HUES64 (cell line): ENCODE measurements at regions not wholly inside any gene's neighbourhood (a gene's known extent, or its start where the extent isn't known, plus 50 kb on each side); places are given as distances from the start of the nearest gene placed in this dataset.
"Not testable (repeated sequence)": the region's sequence is repeated elsewhere in the genome, so short reads cannot be mapped to it uniquely, and the experiment has no call there.

ENCODE experiments used
- H3K27ac ChIP-seq: 2 replicates; pipeline ENCODE4 v1.7.0; 2013; ENCODE audit warnings: low read depth, low read length, inconsistent platforms
- H3K27me3 ChIP-seq: 2 replicates; pipeline ENCODE4 v1.6.1; 2013; ENCODE audit warnings: mild to moderate bottlenecking, low read length; ENCODE audit not compliant: insufficient read depth
- H3K36me3 ChIP-seq: 2 replicates; pipeline ENCODE4 v1.6.1; 2013; ENCODE audit warnings: mild to moderate bottlenecking, low read length; ENCODE audit not compliant: insufficient read depth
- H3K4me1 ChIP-seq: 2 replicates; pipeline ENCODE4 v1.6.1; 2013; ENCODE audit warnings: mild to moderate bottlenecking, low read length, moderate library complexity; ENCODE audit not compliant: insufficient read depth
- H3K4me3 ChIP-seq: 2 replicates; pipeline ENCODE4 v1.5.1; 2013; ENCODE audit warnings: mild to moderate bottlenecking, low read length, moderate library complexity
- H3K9ac ChIP-seq: 2 replicates; pipeline ENCODE4 v1.6.1; 2013; ENCODE audit warnings: mild to moderate bottlenecking, low read depth, low read length
- H3K9me3 ChIP-seq: 2 replicates; pipeline ENCODE4 v1.6.1; 2013; ENCODE audit warnings: low read depth, low read length; ENCODE audit not compliant: insufficient read depth
- WGBS: fragments of 150-250, 120-280 bp; methylation state at CpG from one replicate; pipeline ENCODE4 v1.1.7; 2013; ENCODE audit warnings: missing lambda C conversion rate; 5-methylcytosine and 5-hydroxymethylcytosine counted together

GRCh38 chr2:107712857-107713256, 113.8 kb upstream of the RGPD4 start:
- H3K9ac ChIP-seq, result no peak overlapping the region
- H3K27me3 ChIP-seq, result no peaks in the 10 kb centered on the region
- H3K4me1 ChIP-seq, result peaks cover 8% of the 10 kb centered on the region
- 97% methylated on average over 5 of the region's 6 CpGs for WGBS
- no peaks in the 10 kb centered on the region for H3K36me3 ChIP-seq
- no peak overlapping the region for H3K4me3 ChIP-seq
- H3K9me3 ChIP-seq, result no peaks in the 10 kb centered on the region
- H3K27ac ChIP-seq, result no peak overlapping the region

- peaks cover 10% of the 10 kb centered on the region for H3K4me1 ChIP-seq
- WGBS, result 45% methylated on average over 5 of the region's 5 CpGs
- H3K27ac ChIP-seq, result no peak overlapping the region
- no peak overlapping the region for H3K9ac ChIP-seq
- H3K36me3 ChIP-seq, result no peaks in the 10 kb centered on the region
- no peaks in the 10 kb centered on the region for H3K9me3 ChIP-seq
- no peak overlapping the region for H3K4me3 ChIP-seq
- no peaks in the 10 kb centered on the region for H3K27me3 ChIP-seq
These were observed 109.0 kb upstream of the RGPD4 start for GRCh38 chr2:107717661-107718060.

- Histone ChIP-seq H3K9me3 (no peaks in the 10 kb centered on the region), H3K4me1 (peaks cover 10% of the 10 kb centered on the region), H3K9ac (no peak overlapping the region), H3K27ac (no peak overlapping the region), H3K36me3 (no peaks in the 10 kb centered on the region), H3K27me3 (no peaks in the 10 kb centered on the region), H3K4me3 (no peak overlapping the region)
- WGBS, result 89% methylated on average over 3 of the region's 3 CpGs
These were observed 107.6 kb upstream of the RGPD4 start for GRCh38 chr2:107719141-107719540.

- Histone ChIP-seq H3K36me3 (no peaks in the 10 kb centered on the region), H3K4me3 (no peak overlapping the region), H3K9ac (no peak overlapping the region), H3K27me3 (no peaks in the 10 kb centered on the region), H3K4me1 (peaks cover 10% of the 10 kb centered on the region), H3K27ac (no peak overlapping the region), H3K9me3 (no peaks in the 10 kb centered on the region)
- 91% methylated on average over 7 of the region's 7 CpGs for WGBS
These were observed 106.9 kb upstream of the RGPD4 start for GRCh38 chr2:107719836-107720235.

- Histone ChIP-seq H3K9me3 (no peaks in the 10 kb centered on the region), H3K27ac (no peak overlapping the region)
- 100% methylated on average over 1 of the region's 3 CpGs for WGBS
These were observed 105.5 kb upstream of the RGPD4 start for GRCh38 chr2:107721178-107721577.

GRCh38 chr2:107721586-107721985, 105.1 kb upstream of the RGPD4 start:
- Histone ChIP-seq H3K9me3 (no peaks in the 10 kb centered on the region), H3K36me3 (no peaks in the 10 kb centered on the region), H3K4me1 (peaks cover 10% of the 10 kb centered on the region), H3K9ac (no peak overlapping the region), H3K4me3 (no peak overlapping the region), H3K27me3 (no peaks in the 10 kb centered on the region), H3K27ac (no peak overlapping the region)
- 100% methylated on average over 1 of the region's 2 CpGs for WGBS

More at GRCh38 chr2:107721178-107721577, 105.5 kb upstream of the RGPD4 start:
- H3K36me3 ChIP-seq, result no peaks in the 10 kb centered on the region
- no peaks in the 10 kb centered on the region for H3K27me3 ChIP-seq
- H3K9ac ChIP-seq, result no peak overlapping the region
- H3K4me1 ChIP-seq, result peaks cover 10% of the 10 kb centered on the region
- no peak overlapping the region for H3K4me3 ChIP-seq

- no CpG with 5 or more reads among the region's 1 CpG for WGBS
- H3K4me1 ChIP-seq, H3K27ac ChIP-seq, H3K36me3 ChIP-seq, H3K27me3 ChIP-seq, H3K9me3 ChIP-seq, H3K9ac ChIP-seq, H3K4me3 ChIP-seq: not testable (repeated sequence)
These were observed 100.9 kb upstream of the RGPD4 start for GRCh38 chr2:107725824-107726223.

GRCh38 chr2:107727318-107727717, 99.4 kb upstream of the RGPD4 start:
- H3K9ac ChIP-seq, result no peak overlapping the region
- H3K9me3 ChIP-seq, result no peaks in the 10 kb centered on the region
- H3K27me3 ChIP-seq, result no peaks in the 10 kb centered on the region
- H3K4me3 ChIP-seq, result no peak overlapping the region
- H3K4me1 ChIP-seq, result no peaks in the 10 kb centered on the region
- no peaks in the 10 kb centered on the region for H3K36me3 ChIP-seq
- H3K27ac ChIP-seq, result no peak overlapping the region

GRCh38 chr2:107728586-107728985, 98.1 kb upstream of the RGPD4 start:
- Histone ChIP-seq H3K36me3 (no peaks in the 10 kb centered on the region), H3K9ac (no peak overlapping the region), H3K9me3 (no peaks in the 10 kb centered on the region), H3K4me1 (no peaks in the 10 kb centered on the region), H3K27me3 (no peaks in the 10 kb centered on the region), H3K4me3 (no peak overlapping the region), H3K27ac (no peak overlapping the region)
- WGBS, result 95% methylated on average over 5 of the region's 5 CpGs

- H3K9ac ChIP-seq, result no peak overlapping the region
- H3K27me3 ChIP-seq, result no peaks in the 10 kb centered on the region
- H3K4me1 ChIP-seq, result no peaks in the 10 kb centered on the region
- H3K36me3 ChIP-seq, result no peaks in the 10 kb centered on the region
- H3K9me3 ChIP-seq, result no peaks in the 10 kb centered on the region
- H3K4me3 ChIP-seq, result no peak overlapping the region
- WGBS, result 100% methylated on average over 1 of the region's 3 CpGs
- no peak overlapping the region for H3K27ac ChIP-seq
These were observed 97.3 kb upstream of the RGPD4 start for GRCh38 chr2:107729440-107729839.

- WGBS, result 82% methylated on average over 2 of the region's 2 CpGs
- H3K9me3 ChIP-seq, result no peaks in the 10 kb centered on the region
- no peak overlapping the region for H3K27ac ChIP-seq
These were observed 95.8 kb upstream of the RGPD4 start for GRCh38 chr2:107730898-107731297.

GRCh38 chr2:107731435-107731834, 95.3 kb upstream of the RGPD4 start:
- no peaks in the 10 kb centered on the region for H3K9me3 ChIP-seq
- H3K27ac ChIP-seq, result no peak overlapping the region
- H3K27me3 ChIP-seq, result no peaks in the 10 kb centered on the region
- H3K4me3 ChIP-seq, result no peak overlapping the region
- H3K4me1 ChIP-seq, result no peaks in the 10 kb centered on the region
- no peak overlapping the region for H3K9ac ChIP-seq
- H3K36me3 ChIP-seq, result no peaks in the 10 kb centered on the region

More at GRCh38 chr2:107730898-107731297, 95.8 kb upstream of the RGPD4 start:
- no peaks in the 10 kb centered on the region for H3K27me3 ChIP-seq
- H3K9ac ChIP-seq, result no peak overlapping the region
- H3K4me1 ChIP-seq, result no peaks in the 10 kb centered on the region
- no peak overlapping the region for H3K4me3 ChIP-seq
- H3K36me3 ChIP-seq, result no peaks in the 10 kb centered on the region
